T-cell (primary cell): ENCODE measurements at regions not wholly inside any gene's neighbourhood (a gene's known extent, or its start where the extent isn't known, plus 50 kb on each side); places are given as distances from the start of the nearest gene placed in this dataset.
A peak's percentile ranks its signal among the peaks of the same experiment; 100 is the strongest.
"Not testable (repeated sequence)": the region's sequence is repeated elsewhere in the genome, so short reads cannot be mapped to it uniquely, and the experiment has no call there.

Source experiments
- ATAC-seq, 4 experiments: fragments of 200-7000 bp in 3 of 4; fragments of 150-1000 bp in 1 of 4; cut with Tn5 transposase; replicated peaks in 1 of 4; 1 replicate in 3 of 4; 2 replicates in 1 of 4; pipeline ENCODE4 v1.10.0; 2021; ENCODE audit warnings: moderate library complexity in 3 of 4, mild to moderate bottlenecking in 2 of 4, moderate number of reproducible peaks in 1 of 4
- CTCF ChIA-PET, 2 donors: fragments of 300-600 bp; sonication (Branson Sonifier 250); formaldehyde crosslinking; loops; one replicate each; lab custom pipeline; 2022; ENCODE audit warnings: antibody characterized with exemption in 2 of 2; lab: Charles Lee
- POLR2A ChIA-PET, 2 donors: fragments of 300-600 bp; sonication (Branson Sonifier 250); formaldehyde crosslinking; loops; one replicate each; lab custom pipeline; 2022; ENCODE audit warnings: antibody characterized with exemption in 2 of 2; lab: Charles Lee
- DNase-seq, 35 experiments: peaks; one replicate each; pipeline versions ENCODE4 v3.0.0 to v3.0.0-alpha.2; 2013 to 2023
- H3K27ac ChIP-seq: one replicate; pipeline ENCODE4 v1.5.1; 2013; ENCODE audit warnings: low read length
- H3K27me3 ChIP-seq, 2 experiments: replicated peaks in 1 of 2; 1 replicate in 1 of 2; 2 replicates in 1 of 2; pipeline versions ENCODE4 v1.6.1 to v1.7.0; 2013; ENCODE audit warnings: low read length in 1 of 2, mixed read lengths in 1 of 2; ENCODE audit not compliant: control insufficient read depth in 2 of 2, insufficient read depth in 2 of 2; ENCODE audit errors: extremely low read depth in 1 of 2
- H3K36me3 ChIP-seq, 2 donors: 1 replicate in 1 of 2; 2 replicates in 1 of 2; pipeline versions ENCODE4 v1.6.1 to v1.7.0; 2013; ENCODE audit warnings: low read length in 1 of 2; ENCODE audit not compliant: control insufficient read depth in 2 of 2, insufficient read depth in 1 of 2; ENCODE audit errors: extremely low read depth in 1 of 2
- H3K4me1 ChIP-seq, 2 experiments: 1 replicate in 1 of 2; 2 replicates in 1 of 2; pipeline versions ENCODE4 v1.6.1 to v1.7.0; 2013; ENCODE audit warnings: low read length in 2 of 2, mixed read lengths in 1 of 2; ENCODE audit not compliant: insufficient read depth in 2 of 2, control insufficient read depth in 1 of 2; ENCODE audit errors: extremely low read depth in 1 of 2
- H3K4me3 ChIP-seq, 2 donors: 1 replicate in 1 of 2; 2 replicates in 1 of 2; pipeline versions ENCODE4 v1.5.1 to v1.7.0; 2013; ENCODE audit warnings: mild to moderate bottlenecking in 2 of 2, low read length in 1 of 2, moderate library complexity in 1 of 2; ENCODE audit not compliant: control insufficient read depth in 1 of 2; ENCODE audit errors: extremely low read depth in 1 of 2
- H3K9me3 ChIP-seq: 2 replicates; pipeline ENCODE4 v1.7.0; 2013
- H3K27ac Mint-ChIP-seq, 2 donors: one replicate each; pipeline ENCODE4 v1.8.0; 2020 to 2021; ENCODE audit warnings: mild to moderate bottlenecking in 2 of 2, mixed read lengths in 2 of 2
- H3K27me3 Mint-ChIP-seq, 2 donors: one replicate each; pipeline ENCODE4 v1.8.0; 2021 to 2022; ENCODE audit warnings: mixed read lengths in 2 of 2
- H3K36me3 Mint-ChIP-seq: one replicate; pipeline ENCODE4 v1.8.0; 2021; ENCODE audit warnings: mixed read lengths
- H3K4me1 Mint-ChIP-seq, 3 donors: one replicate each; pipeline ENCODE4 v1.8.0; 2020 to 2022; ENCODE audit warnings: mixed read lengths in 3 of 3, mild to moderate bottlenecking in 1 of 3
- H3K4me3 Mint-ChIP-seq, 3 donors: one replicate each; pipeline ENCODE4 v1.8.0; 2020 to 2022; ENCODE audit warnings: mild to moderate bottlenecking in 3 of 3, mixed read lengths in 3 of 3, moderate library complexity in 3 of 3
- H3K9me3 Mint-ChIP-seq, 3 donors: one replicate each; pipeline ENCODE4 v1.8.0; 2020 to 2022; ENCODE audit warnings: mixed read lengths in 3 of 3
- WGBS: methylation state at CpG from one replicate; pipeline ENCODE4 v1.1.5; 2013; ENCODE audit warnings: missing lambda C conversion rate; ENCODE audit not compliant: insufficient coverage; 5-methylcytosine and 5-hydroxymethylcytosine counted together

- WGBS: 80% methylated on average over 1 of the region's 4 CpGs
- POLR2A ChIA-PET, CTCF ChIA-PET, DNase-seq, H3K36me3 ChIP-seq, H3K27me3 ChIP-seq, H3K27ac Mint-ChIP-seq, H3K4me3 ChIP-seq, H3K27ac ChIP-seq, H3K4me1 Mint-ChIP-seq, H3K9me3 ChIP-seq, H3K36me3 Mint-ChIP-seq, H3K27me3 Mint-ChIP-seq, H3K4me3 Mint-ChIP-seq, H3K4me1 ChIP-seq, ATAC-seq, H3K9me3 Mint-ChIP-seq: not testable (repeated sequence)
Observed at GRCh38 chr7:29703830-29704229, 102.5 kb upstream of the WIPF3 start.

GRCh38 chr7:29709002-29709401 lies 97.3 kb upstream of the WIPF3 start:
- ATAC-seq, H3K27me3 Mint-ChIP-seq, POLR2A ChIA-PET, H3K36me3 Mint-ChIP-seq, H3K4me1 Mint-ChIP-seq, H3K4me3 Mint-ChIP-seq, CTCF ChIA-PET, H3K27me3 ChIP-seq, H3K9me3 Mint-ChIP-seq, H3K4me1 ChIP-seq, H3K36me3 ChIP-seq, H3K4me3 ChIP-seq, H3K27ac ChIP-seq, H3K27ac Mint-ChIP-seq, H3K9me3 ChIP-seq, DNase-seq: not testable (repeated sequence)

GRCh38 chr7:29723127-29723526 lies 83.2 kb upstream of the WIPF3 start:
- H3K27ac Mint-ChIP-seq, POLR2A ChIA-PET, H3K4me3 ChIP-seq, H3K36me3 Mint-ChIP-seq, H3K4me1 Mint-ChIP-seq, H3K27ac ChIP-seq, H3K4me1 ChIP-seq, H3K27me3 ChIP-seq, H3K9me3 ChIP-seq, CTCF ChIA-PET, H3K4me3 Mint-ChIP-seq, H3K9me3 Mint-ChIP-seq, DNase-seq, ATAC-seq, H3K36me3 ChIP-seq: not testable (repeated sequence)
- WGBS: no CpG with 5 or more reads among the region's 8 CpGs
- H3K27me3 Mint-ChIP-seq: peaks cover 8 to 11% of the 10 kb centered on the region in 2 donors

GRCh38 chr7:29723599-29723998 lies 82.7 kb upstream of the WIPF3 start:
- 78% methylated on average over 5 of the region's 5 CpGs for WGBS
- Mint-ChIP-seq H3K27ac (peak overlapping the region in 1 of 2 donors; percentile 0), H3K27me3 (peaks cover 8 to 14% of the 10 kb centered on the region in 2 donors), H3K4me3 (no peak overlapping the region), H3K36me3 (no peaks in the 10 kb centered on the region), H3K4me1 (no peaks in the 10 kb centered on the region), H3K9me3 (no peaks in the 10 kb centered on the region)
- no peaks in the 10 kb centered on the region for H3K36me3 ChIP-seq
- no peak overlapping the region for H3K4me3 ChIP-seq
- ATAC-seq (no peak), DNase-seq (no peak)
- H3K4me1 ChIP-seq: no peaks in the 10 kb centered on the region
- POLR2A ChIA-PET: no interaction called here
- no peak overlapping the region for H3K27ac ChIP-seq
- CTCF ChIA-PET: no interaction called here
- no peaks in the 10 kb centered on the region for H3K9me3 ChIP-seq
- H3K27me3 ChIP-seq: no peaks in the 10 kb centered on the region

GRCh38 chr7:29729534-29730165 lies 76.7 kb upstream of the WIPF3 start:
- CTCF ChIA-PET, POLR2A ChIA-PET, H3K36me3 Mint-ChIP-seq, DNase-seq, H3K9me3 Mint-ChIP-seq, H3K4me1 ChIP-seq, H3K27ac ChIP-seq, H3K4me3 ChIP-seq, H3K4me3 Mint-ChIP-seq, H3K27ac Mint-ChIP-seq, H3K4me1 Mint-ChIP-seq, ATAC-seq, H3K9me3 ChIP-seq, H3K27me3 ChIP-seq, H3K36me3 ChIP-seq: not testable (repeated sequence)
- H3K27me3 Mint-ChIP-seq: peaks cover 13 to 31% of the 10 kb centered on the region in 2 donors
- 80% methylated on average over 1 of the region's 4 CpGs for WGBS

GRCh38 chr7:29734246-29734731 lies 72.0 kb upstream of the WIPF3 start:
- Mint-ChIP-seq H3K27me3 (peaks cover 11 to 31% of the 10 kb centered on the region in 2 donors), H3K9me3 (no peaks in the 10 kb centered on the region), H3K36me3 (no peaks in the 10 kb centered on the region), H3K4me1 (no peaks in the 10 kb centered on the region), H3K4me3 (no peak overlapping the region), H3K27ac (no peak overlapping the region)
- Histone ChIP-seq H3K4me3 (no peak overlapping the region), H3K27me3 (peaks cover 0 to 8% of the 10 kb centered on the region in 2 experiments), H3K9me3 (no peaks in the 10 kb centered on the region), H3K4me1 (no peaks in the 10 kb centered on the region), H3K36me3 (no peaks in the 10 kb centered on the region), H3K27ac (no peak overlapping the region)
- ChIA-PET CTCF (no interaction called here), POLR2A (no interaction called here)
- DNase-seq (no peak), ATAC-seq (no peak)
- WGBS: no CpG with 5 or more reads among the region's 3 CpGs
